WTC11 (cell line): ENCODE measurements at regions not wholly inside any gene's neighbourhood (a gene's known extent, or its start where the extent isn't known, plus 50 kb on each side); places are given as distances from the start of the nearest gene placed in this dataset.

Experiments used
- ATAC-seq: fragments of 200-7000 bp; cut with Tn5 transposase; 2 replicates; pipeline ENCODE4 v1.10.0; 2021; ENCODE audit warnings: mild to moderate bottlenecking, moderate library complexity
- CTCF ChIA-PET: fragments of 300-600 bp; sonication (Branson Sonifier 250); formaldehyde crosslinking; loops from one replicate; lab custom pipeline; 2021; ENCODE audit warnings: antibody characterized with exemption; lab: Charles Lee
- POLR2A ChIA-PET: fragments of 350-600 bp; sonication (Branson Sonifier 250); formaldehyde crosslinking; loops from one replicate; lab custom pipeline; 2021; ENCODE audit warnings: antibody characterized with exemption; lab: Charles Lee
- DNase-seq: peaks from one replicate; pipeline ENCODE4 v3.0.0; 2021; ENCODE audit warnings: low spot score
- H3K27ac Mint-ChIP-seq: 2 replicates; pipeline ENCODE4 v1.8.0; 2021; ENCODE audit warnings: mixed read lengths
- H3K27me3 Mint-ChIP-seq: 2 replicates; pipeline ENCODE4 v1.8.0; 2021; ENCODE audit warnings: low read depth, mild to moderate bottlenecking, moderate library complexity, mixed read lengths
- H3K36me3 Mint-ChIP-seq: 2 replicates; pipeline ENCODE4 v1.8.0; 2021; ENCODE audit warnings: mixed read lengths
- H3K4me1 Mint-ChIP-seq: 2 replicates; pipeline ENCODE4 v1.8.0; 2022; ENCODE audit warnings: mixed read lengths
- H3K4me3 Mint-ChIP-seq: 2 replicates; pipeline ENCODE4 v1.8.0; 2021; ENCODE audit warnings: mild to moderate bottlenecking, moderate library complexity, mixed read lengths
- H3K9me3 Mint-ChIP-seq: 2 replicates; pipeline ENCODE4 v1.8.0; 2021; ENCODE audit warnings: mixed read lengths
- CREM ChIP-seq: sonication (generic); formaldehyde crosslinking; IDR thresholded peaks from 2 replicates; pipeline ENCODE4 v1.8.1; 2022; ENCODE audit warnings: mild to moderate bottlenecking, missing genetic modification reagents, moderate library complexity
- CTCF ChIP-seq: fragments of 200-600 bp; IDR thresholded peaks from 2 replicates; pipeline ENCODE4 v1.8.0; 2022; ENCODE audit warnings: antibody characterized with exemption
- E2F1 ChIP-seq: sonication (generic); formaldehyde crosslinking; IDR thresholded peaks from 2 replicates; pipeline ENCODE4 v1.8.0; 2022; ENCODE audit warnings: mild to moderate bottlenecking, missing genetic modification reagents
- FOXP1 ChIP-seq: sonication (generic); formaldehyde crosslinking; IDR thresholded peaks from 2 replicates; pipeline ENCODE4 v1.8.0; 2022; ENCODE audit warnings: missing genetic modification reagents, mild to moderate bottlenecking, moderate library complexity, borderline replicate concordance
- JUN ChIP-seq: sonication (generic); formaldehyde crosslinking; IDR thresholded peaks from 2 replicates; pipeline ENCODE4 v1.8.0; 2023; ENCODE audit warnings: mild to moderate bottlenecking, missing genetic modification reagents
- NFYB ChIP-seq: sonication (generic); formaldehyde crosslinking; conservative IDR thresholded peaks from 2 replicates; pipeline ENCODE4 v1.8.0; 2022; ENCODE audit warnings: low read depth, missing genetic modification reagents
- PRRX2 ChIP-seq: fragments of 250-450 bp; sonication (Bioruptor Pico); IDR thresholded peaks from 2 replicates; pipeline ENCODE4 v1.8.0; 2021; ENCODE audit warnings: mild to moderate bottlenecking
- RELA ChIP-seq: sonication (generic); formaldehyde crosslinking; IDR thresholded peaks from 2 replicates; pipeline ENCODE4 v1.8.1; 2022; ENCODE audit warnings: missing genetic modification reagents, mild to moderate bottlenecking, borderline replicate concordance
- TCF7 ChIP-seq: sonication (generic); formaldehyde crosslinking; IDR thresholded peaks from 2 replicates; pipeline ENCODE4 v1.8.0; 2022; ENCODE audit warnings: mild to moderate bottlenecking, low read depth, missing genetic modification reagents, moderate library complexity
- ZNF396 ChIP-seq: fragments of 250-450 bp; sonication (Bioruptor Pico); IDR thresholded peaks from 2 replicates; pipeline ENCODE4 v1.8.0; 2021; ENCODE audit warnings: mild to moderate bottlenecking, moderate library complexity, borderline replicate concordance
- ZNF425 ChIP-seq: fragments of 250-450 bp; sonication (Bioruptor Pico); conservative IDR thresholded peaks from 2 replicates; pipeline ENCODE4 v1.9.0; 2021; ENCODE audit warnings: mild to moderate bottlenecking
- ZNF532 ChIP-seq: fragments of 250-450 bp; sonication (Bioruptor Pico); IDR thresholded peaks from 2 replicates; pipeline ENCODE4 v1.9.0; 2021; ENCODE audit warnings: mild to moderate bottlenecking, borderline replicate concordance
- ZNF671 ChIP-seq: fragments of 250-450 bp; sonication (Bioruptor Pico); IDR thresholded peaks from 2 replicates; pipeline ENCODE4 v1.8.0; 2021; ENCODE audit warnings: mild to moderate bottlenecking

GRCh38 chr3:67791620-67792019 lies 137.2 kb upstream of the SUCLG2 start:
- Mint-ChIP-seq H3K36me3 (no peaks in the 10 kb centered on the region), H3K4me1 (peaks cover 10% of the 10 kb centered on the region), H3K27ac (no peak overlapping the region), H3K4me3 (no peak overlapping the region), H3K9me3 (peaks cover 4% of the 10 kb centered on the region), H3K27me3 (no peaks in the 10 kb centered on the region)
- no peak for TF ChIP-seq ZNF396
- TF ChIP-seq FOXP1 (CRISPR knock-in tag): no peak
- TF ChIP-seq ZNF425 (CRISPR knock-in tag): no peak
- TF ChIP-seq ZNF532 (CRISPR knock-in tag): no peak
- no peak for TF ChIP-seq CREM
- no peak for TF ChIP-seq E2F1 (CRISPR knock-in tag)
- no peak for TF ChIP-seq PRRX2 (CRISPR knock-in tag)
- TF ChIP-seq JUN: no peak
- TF ChIP-seq CTCF: no peak
- TF ChIP-seq RELA (CRISPR knock-in tag): no peak
- POLR2A ChIA-PET: no interaction called here
- ATAC-seq (no peak), DNase-seq (no peak)
- CTCF ChIA-PET: interaction anchor here (1.3 kb wide), 1 partner anchor 409 kb away, joined by 3 read pairs; no protein-coding TSS in a partner anchor

- POLR2A ChIA-PET: no interaction called here
- no peaks in the 10 kb centered on the region for H3K27me3 Mint-ChIP-seq
- peaks cover 8% of the 10 kb centered on the region for H3K4me1 Mint-ChIP-seq
- no peak overlapping the region for H3K4me3 Mint-ChIP-seq
- DNase-seq (peak; percentile 75), ATAC-seq (peak; percentile 100)
- peaks cover 8% of the 10 kb centered on the region for H3K36me3 Mint-ChIP-seq
- peaks cover 17% of the 10 kb centered on the region for H3K9me3 Mint-ChIP-seq
- H3K27ac Mint-ChIP-seq: no peak overlapping the region
- CTCF ChIA-PET: interaction anchor here (1.0 to 1.9 kb wide), 5 partner anchors 405 to 852 kb away, joined by 3 to 7 read pairs (median 3); no protein-coding TSS in a partner anchor
- no peak for TF ChIP-seq JUN
- TF ChIP-seq CTCF: peak; percentile 75
- TF ChIP-seq TCF7 (CRISPR knock-in tag): no peak
- no peak for TF ChIP-seq NFYB (CRISPR knock-in tag)
- no peak for TF ChIP-seq ZNF671 (CRISPR knock-in tag)
- TF ChIP-seq ZNF425 (CRISPR knock-in tag): no peak
These were observed 135.6 kb upstream of the SUCLG2 start for GRCh38 chr3:67790043-67790442.
